ENCODE measurements at regions not wholly inside any gene's neighbourhood (a gene's known extent, or its start where the extent isn't known, plus 50 kb on each side); places are given as distances from the start of the nearest gene placed in this dataset.

GRCh38 chr18:38759457-38759856, 1193.9 kb upstream of the CELF4 start:
- no peak for TF ChIP-seq REST (IDR thresholded peaks at IDR 0.05; ENCODE audit: insufficient read depth in 1 of 2, low read depth in 2 of 2, low read length in 2 of 2)
- TF ChIP-seq FOXP2 (optimal IDR thresholded peaks at IDR 0.05; ENCODE audit: borderline replicate concordance, extremely low read depth, extremely low read length, insufficient read depth), result no peak
- no peak for TF ChIP-seq POLR2AphosphoS5 (IDR thresholded peaks at IDR 0.05; ENCODE audit: low read depth, low read length)
- no peak for TF ChIP-seq SIN3A (IDR thresholded peaks at IDR 0.05; ENCODE audit: borderline replicate concordance, insufficient read depth, low read length)
- TF ChIP-seq TAF1 (IDR thresholded peaks at IDR 0.05; ENCODE audit: borderline replicate concordance, insufficient read depth, low read length), result no peak

GRCh38 chr18:38756436-38756835, 1190.8 kb upstream of the CELF4 start:
- TF ChIP-seq FOXP2 (optimal IDR thresholded peaks at IDR 0.05; ENCODE audit: borderline replicate concordance, extremely low read depth, extremely low read length, insufficient read depth) (no peak), SIN3A (IDR thresholded peaks at IDR 0.05; ENCODE audit: borderline replicate concordance, insufficient read depth, low read length) (no peak), POLR2AphosphoS5 (IDR thresholded peaks at IDR 0.05; ENCODE audit: low read depth, low read length) (no peak), REST (IDR thresholded peaks at IDR 0.05; ENCODE audit: insufficient read depth in 1 of 2, low read depth in 2 of 2, low read length in 2 of 2) (no peak), TAF1 (IDR thresholded peaks at IDR 0.05; ENCODE audit: borderline replicate concordance, insufficient read depth, low read length) (no peak)

GRCh38 chr18:38752430-38752829, 1186.8 kb upstream of the CELF4 start:
- TF ChIP-seq SIN3A (IDR thresholded peaks at IDR 0.05; ENCODE audit: borderline replicate concordance, insufficient read depth, low read length) (no peak), TAF1 (IDR thresholded peaks at IDR 0.05; ENCODE audit: borderline replicate concordance, insufficient read depth, low read length) (no peak), FOXP2 (optimal IDR thresholded peaks at IDR 0.05; ENCODE audit: borderline replicate concordance, extremely low read depth, extremely low read length, insufficient read depth) (no peak), POLR2AphosphoS5 (IDR thresholded peaks at IDR 0.05; ENCODE audit: low read depth, low read length) (no peak), REST (IDR thresholded peaks at IDR 0.05; ENCODE audit: insufficient read depth in 1 of 2, low read depth in 2 of 2, low read length in 2 of 2) (no peak)

- TF ChIP-seq TAF1 (IDR thresholded peaks at IDR 0.05; ENCODE audit: borderline replicate concordance, insufficient read depth, low read length), result no peak
- no peak for TF ChIP-seq FOXP2 (optimal IDR thresholded peaks at IDR 0.05; ENCODE audit: borderline replicate concordance, extremely low read depth, extremely low read length, insufficient read depth)
- TF ChIP-seq REST (IDR thresholded peaks at IDR 0.05; ENCODE audit: insufficient read depth in 1 of 2, low read depth in 2 of 2, low read length in 2 of 2), result no peak
- TF ChIP-seq POLR2AphosphoS5 (IDR thresholded peaks at IDR 0.05; ENCODE audit: low read depth, low read length), result no peak
- TF ChIP-seq SIN3A (IDR thresholded peaks at IDR 0.05; ENCODE audit: borderline replicate concordance, insufficient read depth, low read length), result no peak
Measured at GRCh38 chr18:38751898-38752297, 1186.3 kb upstream of the CELF4 start.

- TF ChIP-seq POLR2AphosphoS5 (IDR thresholded peaks at IDR 0.05; ENCODE audit: low read depth, low read length) (no peak), SIN3A (IDR thresholded peaks at IDR 0.05; ENCODE audit: borderline replicate concordance, insufficient read depth, low read length) (no peak), FOXP2 (optimal IDR thresholded peaks at IDR 0.05; ENCODE audit: borderline replicate concordance, extremely low read depth, extremely low read length, insufficient read depth) (no peak), TAF1 (IDR thresholded peaks at IDR 0.05; ENCODE audit: borderline replicate concordance, insufficient read depth, low read length) (no peak), REST (IDR thresholded peaks at IDR 0.05; ENCODE audit: insufficient read depth in 1 of 2, low read depth in 2 of 2, low read length in 2 of 2) (no peak)
Measured at GRCh38 chr18:38751211-38751610, 1185.6 kb upstream of the CELF4 start.

Measured in PFSK-1 (cell line).